DND-41 (cell line): ENCODE measurements at regions not wholly inside any gene's neighbourhood (a gene's known extent, or its start where the extent isn't known, plus 50 kb on each side); places are given as distances from the start of the nearest gene placed in this dataset.

Source experiments
- EZH2 ChIP-seq: IDR thresholded peaks from 3 replicates; pipeline ENCODE4 v1.6.1; 2012; ENCODE audit warnings: borderline replicate concordance, low read depth, mild to moderate bottlenecking, moderate library complexity, low read length, inconsistent platforms; ENCODE audit not compliant: severe bottlenecking
- TF ChIP-seq, protein P1 (sequence below): IDR thresholded peaks from 2 replicates; pipeline ENCODE4 v1.5.1; 2012; ENCODE audit warnings: borderline replicate concordance, low read length, moderate library complexity, mild to moderate bottlenecking; ENCODE audit not compliant: poor library complexity, severe bottlenecking; ENCODE audit errors: extremely low read depth

GRCh38 chr20:57797401-57797800 lies 87.6 kb upstream of the PMEPA1 start:
- no peak for TF ChIP-seq EZH2
- TF ChIP-seq, protein P1, sequence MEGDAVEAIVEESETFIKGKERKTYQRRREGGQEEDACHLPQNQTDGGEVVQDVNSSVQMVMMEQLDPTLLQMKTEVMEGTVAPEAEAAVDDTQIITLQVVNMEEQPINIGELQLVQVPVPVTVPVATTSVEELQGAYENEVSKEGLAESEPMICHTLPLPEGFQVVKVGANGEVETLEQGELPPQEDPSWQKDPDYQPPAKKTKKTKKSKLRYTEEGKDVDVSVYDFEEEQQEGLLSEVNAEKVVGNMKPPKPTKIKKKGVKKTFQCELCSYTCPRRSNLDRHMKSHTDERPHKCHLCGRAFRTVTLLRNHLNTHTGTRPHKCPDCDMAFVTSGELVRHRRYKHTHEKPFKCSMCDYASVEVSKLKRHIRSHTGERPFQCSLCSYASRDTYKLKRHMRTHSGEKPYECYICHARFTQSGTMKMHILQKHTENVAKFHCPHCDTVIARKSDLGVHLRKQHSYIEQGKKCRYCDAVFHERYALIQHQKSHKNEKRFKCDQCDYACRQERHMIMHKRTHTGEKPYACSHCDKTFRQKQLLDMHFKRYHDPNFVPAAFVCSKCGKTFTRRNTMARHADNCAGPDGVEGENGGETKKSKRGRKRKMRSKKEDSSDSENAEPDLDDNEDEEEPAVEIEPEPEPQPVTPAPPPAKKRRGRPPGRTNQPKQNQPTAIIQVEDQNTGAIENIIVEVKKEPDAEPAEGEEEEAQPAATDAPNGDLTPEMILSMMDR, result no peak
